HG03095 (cell line): ENCODE measurements at regions not wholly inside any gene's neighbourhood (a gene's known extent, or its start where the extent isn't known, plus 50 kb on each side); places are given as distances from the start of the nearest gene placed in this dataset.
"Not testable (repeated sequence)": the region's sequence is repeated elsewhere in the genome, so short reads cannot be mapped to it uniquely, and the experiment has no call there.

ENCODE experiments used
- ATAC-seq: cut with Tn5 transposase; IDR thresholded peaks from one replicate; pipeline ENCODE4 v1.9.1; 2021; ENCODE audit warnings: moderate library complexity; ENCODE audit not compliant: unreplicated experiment

- ATAC-seq, result no peak
Measured at GRCh38 chr10:78406648-78407008, 373.0 kb downstream of the RPS24 start.

GRCh38 chr10:78407009-78407711 lies 373.5 kb downstream of the RPS24 start:
- no peak for ATAC-seq

GRCh38 chr10:78407966-78408365 lies 374.3 kb downstream of the RPS24 start:
- ATAC-seq, result no peak

- ATAC-seq, result no peak
Measured at GRCh38 chr10:78408671-78409472, 375.2 kb downstream of the RPS24 start.

GRCh38 chr10:78410046-78410965 lies 376.6 kb downstream of the RPS24 start:
- ATAC-seq, result no peak

- no peak for ATAC-seq
Measured at GRCh38 chr10:78411716-78412115, 378.1 kb downstream of the RPS24 start.

- no peak for ATAC-seq
Measured at GRCh38 chr10:78412605-78413004, 378.9 kb downstream of the RPS24 start.

GRCh38 chr10:78413076-78414055 lies 379.7 kb downstream of the RPS24 start:
- no peak for ATAC-seq

GRCh38 chr10:78414380-78414779 lies 380.7 kb downstream of the RPS24 start:
- ATAC-seq, result no peak

- no peak for ATAC-seq
Measured at GRCh38 chr10:78415111-78415510, 381.4 kb downstream of the RPS24 start.

- ATAC-seq, result no peak
Measured at GRCh38 chr10:78416031-78417011, 382.7 kb downstream of the RPS24 start.

GRCh38 chr10:78417425-78418370 lies 384.0 kb downstream of the RPS24 start:
- ATAC-seq, result no peak

- no peak for ATAC-seq
Measured at GRCh38 chr10:78419481-78420265, 386.0 kb downstream of the RPS24 start.

- no peak for ATAC-seq
Measured at GRCh38 chr10:78420946-78421735, 387.5 kb downstream of the RPS24 start.

- ATAC-seq, result not testable (repeated sequence)
Measured at GRCh38 chr10:78424050-78424449, 390.4 kb downstream of the RPS24 start.

GRCh38 chr10:78424723-78425122 lies 391.1 kb downstream of the RPS24 start:
- ATAC-seq, result no peak
